MCF 10A (cell line): ENCODE measurements at regions not wholly inside any gene's neighbourhood (a gene's known extent, or its start where the extent isn't known, plus 50 kb on each side); places are given as distances from the start of the nearest gene placed in this dataset.

ENCODE experiments used
- BruUV-seq: library from RNA; stranded (reverse); fragments of 400-500 nt; replicated peaks from 2 replicates; lab custom pipeline; 2021; lab: Mats Ljungman, UMichigan
- CTCF ChIA-PET: fragments of 300-600 bp; sonication (Branson Sonifier 250); formaldehyde crosslinking; extraction: SDS; loops from one replicate; lab custom pipeline; 2021; ENCODE audit warnings: antibody characterized with exemption, inconsistent platforms; lab: Yijun Ruan, JAX
- POLR2A ChIA-PET: fragments of 300-600, 350-650 bp; sonication (Branson Sonifier 250); formaldehyde crosslinking; extraction: SDS; loops from one replicate; lab custom pipeline; 2020; ENCODE audit warnings: antibody characterized with exemption, inconsistent platforms; lab: Yijun Ruan, JAX
- DNase-seq: peaks from one replicate; pipeline ENCODE4 v3.0.0-alpha.2; 2018; ENCODE audit not compliant: unreplicated experiment
- H3K27ac Mint-ChIP-seq: one replicate; pipeline ENCODE4 v1.8.0; 2022; ENCODE audit warnings: mild to moderate bottlenecking, low read depth, mixed read lengths; ENCODE audit not compliant: unreplicated experiment
- H3K27me3 Mint-ChIP-seq: one replicate; pipeline ENCODE4 v1.8.0; 2022; ENCODE audit warnings: mixed read lengths; ENCODE audit not compliant: insufficient read depth, unreplicated experiment
- H3K36me3 Mint-ChIP-seq: one replicate; pipeline ENCODE4 v1.8.0; 2022; ENCODE audit warnings: mild to moderate bottlenecking, moderate library complexity, mixed read lengths; ENCODE audit not compliant: insufficient read depth, unreplicated experiment
- H3K4me1 Mint-ChIP-seq: one replicate; pipeline ENCODE4 v1.8.0; 2022; ENCODE audit warnings: mixed read lengths; ENCODE audit not compliant: insufficient read depth, unreplicated experiment
- H3K4me3 Mint-ChIP-seq: one replicate; pipeline ENCODE4 v1.8.0; 2022; ENCODE audit warnings: mild to moderate bottlenecking, moderate library complexity, mixed read lengths; ENCODE audit not compliant: unreplicated experiment
- H3K9me3 Mint-ChIP-seq: one replicate; pipeline ENCODE4 v1.8.0; 2022; ENCODE audit warnings: mixed read lengths; ENCODE audit not compliant: unreplicated experiment
- CTCF ChIP-seq: fragments of 200-600 bp; IDR thresholded peaks from one replicate; pipeline ENCODE4 v1.8.0; 2022; ENCODE audit warnings: antibody characterized with exemption, mild to moderate bottlenecking; ENCODE audit not compliant: unreplicated experiment
- intact Hi-C: fragments of 100-400 bp; cut with micrococcal nuclease; formaldehyde crosslinking; loops from 2 replicates; pipeline ENCODE4 v1.14.1; 2022

GRCh38 chrX:54615109-54615508 is 85.1 kb downstream of the GNL3L start:
- peaks cover 23% of the 10 kb centered on the region for H3K27me3 Mint-ChIP-seq
- H3K27ac Mint-ChIP-seq, result no peak overlapping the region
- no TSS peak for BruUV-seq
- H3K4me3 Mint-ChIP-seq, result no peak overlapping the region
- H3K36me3 Mint-ChIP-seq, result peaks cover 15% of the 10 kb centered on the region
- H3K4me1 Mint-ChIP-seq, result no peaks in the 10 kb centered on the region
- H3K9me3 Mint-ChIP-seq, result peaks cover 28% of the 10 kb centered on the region
- TF ChIP-seq CTCF, result no peak
- no peak for DNase-seq
- POLR2A ChIA-PET, result no interaction called here
- CTCF ChIA-PET, result no interaction called here
- intact Hi-C loops, result no loop called here

- Mint-ChIP-seq H3K36me3 (no peaks in the 10 kb centered on the region), H3K4me1 (no peaks in the 10 kb centered on the region), H3K27me3 (peaks cover 16% of the 10 kb centered on the region), H3K27ac (no peak overlapping the region), H3K9me3 (no peaks in the 10 kb centered on the region), H3K4me3 (no peak overlapping the region)
- BruUV-seq, result no TSS peak
- TF ChIP-seq CTCF, result no peak
- intact Hi-C loops, result no loop called here
- ChIA-PET POLR2A (no interaction called here), CTCF (no interaction called here)
- no peak for DNase-seq
Observed at GRCh38 chrX:54633641-54634040, 103.6 kb downstream of the GNL3L start.

GRCh38 chrX:54639018-54639345 is 109.0 kb downstream of the GNL3L start:
- no peaks in the 10 kb centered on the region for H3K27me3 Mint-ChIP-seq
- ChIA-PET POLR2A (interaction anchor here (0.6 to 2.3 kb wide), 9 partner anchors 9 to 595 kb away, joined by 3 to 26 read pairs (median 4); partner anchors contain the start of genes APEX2 and PHF8), CTCF (interaction anchor here (0.6 to 2.2 kb wide), 15 partner anchors 9 to 812 kb away, joined by 3 to 14 read pairs (median 4); partner anchors contain the start of gene APEX2)
- H3K36me3 Mint-ChIP-seq, result no peaks in the 10 kb centered on the region
- DNase-seq, result no peak
- H3K4me3 Mint-ChIP-seq, result peak overlapping the region; percentile 78
- TF ChIP-seq CTCF, result no peak
- TSS peak; percentile 97 for BruUV-seq
- intact Hi-C loops, result loop anchor here (5.0 kb wide), 1 partner anchor 597 kb away; the partner anchor contains the start of gene PHF8
- H3K4me1 Mint-ChIP-seq, result peaks cover 6% of the 10 kb centered on the region
- peak overlapping the region; percentile 96 for H3K27ac Mint-ChIP-seq
- no peaks in the 10 kb centered on the region for H3K9me3 Mint-ChIP-seq

GRCh38 chrX:54639346-54640102 is 109.5 kb downstream of the GNL3L start:
- H3K27ac Mint-ChIP-seq, result peak overlapping the region; percentile 96
- POLR2A ChIA-PET, result interaction anchor here (0.6 to 2.3 kb wide), 12 partner anchors 9 to 596 kb away, joined by 3 to 26 read pairs (median 4); partner anchors contain the start of genes APEX2, MAGED2 and PHF8
- H3K27me3 Mint-ChIP-seq, result no peaks in the 10 kb centered on the region
- H3K9me3 Mint-ChIP-seq, result no peaks in the 10 kb centered on the region
- no peaks in the 10 kb centered on the region for H3K36me3 Mint-ChIP-seq
- H3K4me3 Mint-ChIP-seq, result peak overlapping the region; percentile 78
- intact Hi-C loops, result loop anchor here (1.0 to 10.0 kb wide), 3 partner anchors 148 to 597 kb away; partner anchors contain the start of gene PHF8
- peak; percentile 94 for DNase-seq
- peaks cover 6% of the 10 kb centered on the region for H3K4me1 Mint-ChIP-seq
- TSS peak; percentile 62 for BruUV-seq
- CTCF ChIA-PET, result interaction anchor here (0.5 to 2.2 kb wide), 22 partner anchors 9 to 1138 kb away, joined by 3 to 14 read pairs (median 3); partner anchors contain the start of gene APEX2
- TF ChIP-seq CTCF, result peak; percentile 45
